Hematopoietic multipotent progenitor cell treated with erythropoietin and hydrocortisone succinate and interleukin-3 and kit ligand, for 8 days (in vitro differentiated cells): ENCODE measurements at regions not wholly inside any gene's neighbourhood (a gene's known extent, or its start where the extent isn't known, plus 50 kb on each side); places are given as distances from the start of the nearest gene placed in this dataset.
"Not testable (repeated sequence)": the region's sequence is repeated elsewhere in the genome, so short reads cannot be mapped to it uniquely, and the experiment has no call there.

ENCODE experiments used
- DNase-seq: peaks from one replicate; pipeline ENCODE4 v3.0.0-alpha.2; 2015

- DNase-seq: no peak
Observed at GRCh38 chr2:56813490-56813889, 629.7 kb downstream of the CCDC85A start.

- DNase-seq: no peak
Observed at GRCh38 chr2:56816666-56817065, 632.9 kb downstream of the CCDC85A start.

GRCh38 chr2:56831780-56832179 lies 648.0 kb downstream of the CCDC85A start:
- no peak for DNase-seq

GRCh38 chr2:56834686-56835085 lies 650.9 kb downstream of the CCDC85A start:
- DNase-seq: no peak

- DNase-seq: not testable (repeated sequence)
Observed at GRCh38 chr2:56840009-56840408, 656.2 kb downstream of the CCDC85A start.

GRCh38 chr2:56860991-56861390 lies 677.2 kb downstream of the CCDC85A start:
- DNase-seq: no peak

- no peak for DNase-seq
Observed at GRCh38 chr2:56871644-56872043, 687.9 kb downstream of the CCDC85A start.

GRCh38 chr2:56874717-56875116 lies 690.9 kb downstream of the CCDC85A start:
- no peak for DNase-seq

GRCh38 chr2:56889738-56890137 lies 705.9 kb downstream of the CCDC85A start:
- no peak for DNase-seq

GRCh38 chr2:56892382-56892781 lies 708.6 kb downstream of the CCDC85A start:
- no peak for DNase-seq

- DNase-seq: no peak
Observed at GRCh38 chr2:56898986-56899385, 715.2 kb downstream of the CCDC85A start.

- no peak for DNase-seq
Observed at GRCh38 chr2:56912490-56912889, 728.7 kb downstream of the CCDC85A start.

- no peak for DNase-seq
Observed at GRCh38 chr2:56918790-56919189, 735.0 kb downstream of the CCDC85A start.

GRCh38 chr2:56933976-56934375 lies 750.2 kb downstream of the CCDC85A start:
- DNase-seq: no peak

GRCh38 chr2:56934866-56935265 lies 751.1 kb downstream of the CCDC85A start:
- DNase-seq: no peak

- DNase-seq: no peak
Observed at GRCh38 chr2:56940054-56940453, 756.3 kb downstream of the CCDC85A start.

GRCh38 chr2:56952871-56953270 lies 769.1 kb downstream of the CCDC85A start:
- DNase-seq: no peak

GRCh38 chr2:56960581-56960980 lies 776.8 kb downstream of the CCDC85A start:
- DNase-seq: no peak

GRCh38 chr2:56962673-56963072 lies 778.9 kb downstream of the CCDC85A start:
- DNase-seq: no peak

- no peak for DNase-seq
Observed at GRCh38 chr2:56969513-56969912, 785.7 kb downstream of the CCDC85A start.

GRCh38 chr2:56971383-56971974 lies 787.7 kb downstream of the CCDC85A start:
- no peak for DNase-seq

GRCh38 chr2:56981554-56981953 lies 797.8 kb downstream of the CCDC85A start:
- no peak for DNase-seq

- no peak for DNase-seq
Observed at GRCh38 chr2:56985609-56986008, 801.8 kb downstream of the CCDC85A start.

- DNase-seq: no peak
Observed at GRCh38 chr2:57022496-57022895, 838.7 kb downstream of the CCDC85A start.

- DNase-seq: no peak
Observed at GRCh38 chr2:57044931-57045635, 861.3 kb downstream of the CCDC85A start.
